Astrocyte (in vitro differentiated cells and primary cell): ENCODE measurements at regions not wholly inside any gene's neighbourhood (a gene's known extent, or its start where the extent isn't known, plus 50 kb on each side); places are given as distances from the start of the nearest gene placed in this dataset.

ENCODE experiments used
- EZH2 ChIP-seq: IDR thresholded peaks from 2 replicates; pipeline ENCODE4 v1.6.1; 2012; ENCODE audit warnings: mild to moderate bottlenecking, low read length, inconsistent platforms; ENCODE audit not compliant: insufficient read depth
- TF ChIP-seq, protein P1 (sequence below): IDR thresholded peaks from 2 replicates; pipeline ENCODE4 v1.5.1; 2011; ENCODE audit warnings: low read depth, mild to moderate bottlenecking, inconsistent platforms, low read length, moderate library complexity; ENCODE audit not compliant: insufficient read depth

- TF ChIP-seq, protein P1, sequence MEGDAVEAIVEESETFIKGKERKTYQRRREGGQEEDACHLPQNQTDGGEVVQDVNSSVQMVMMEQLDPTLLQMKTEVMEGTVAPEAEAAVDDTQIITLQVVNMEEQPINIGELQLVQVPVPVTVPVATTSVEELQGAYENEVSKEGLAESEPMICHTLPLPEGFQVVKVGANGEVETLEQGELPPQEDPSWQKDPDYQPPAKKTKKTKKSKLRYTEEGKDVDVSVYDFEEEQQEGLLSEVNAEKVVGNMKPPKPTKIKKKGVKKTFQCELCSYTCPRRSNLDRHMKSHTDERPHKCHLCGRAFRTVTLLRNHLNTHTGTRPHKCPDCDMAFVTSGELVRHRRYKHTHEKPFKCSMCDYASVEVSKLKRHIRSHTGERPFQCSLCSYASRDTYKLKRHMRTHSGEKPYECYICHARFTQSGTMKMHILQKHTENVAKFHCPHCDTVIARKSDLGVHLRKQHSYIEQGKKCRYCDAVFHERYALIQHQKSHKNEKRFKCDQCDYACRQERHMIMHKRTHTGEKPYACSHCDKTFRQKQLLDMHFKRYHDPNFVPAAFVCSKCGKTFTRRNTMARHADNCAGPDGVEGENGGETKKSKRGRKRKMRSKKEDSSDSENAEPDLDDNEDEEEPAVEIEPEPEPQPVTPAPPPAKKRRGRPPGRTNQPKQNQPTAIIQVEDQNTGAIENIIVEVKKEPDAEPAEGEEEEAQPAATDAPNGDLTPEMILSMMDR, result no peak
- no peak for TF ChIP-seq EZH2
These were observed 346.3 kb upstream of the DEFB115 start for GRCh38 chr20:30910937-30911725.
